PFSK-1 (cell line): ENCODE measurements at regions not wholly inside any gene's neighbourhood (a gene's known extent, or its start where the extent isn't known, plus 50 kb on each side); places are given as distances from the start of the nearest gene placed in this dataset.

Experiments used
- POLR2AphosphoS5 ChIP-seq: IDR thresholded peaks from 2 replicates; pipeline ENCODE4 v1.6.1; 2012; ENCODE audit warnings: low read depth, mild to moderate bottlenecking, control low read depth, low read length, moderate library complexity
- SIN3A ChIP-seq: IDR thresholded peaks from 2 replicates; pipeline ENCODE4 v1.6.1; 2012; ENCODE audit warnings: mild to moderate bottlenecking, low read length, moderate library complexity, borderline replicate concordance; ENCODE audit not compliant: insufficient read depth

GRCh38 chr11:80815752-80816453, 1375.1 kb upstream of the TENM4 start:
- no peak for TF ChIP-seq SIN3A
- TF ChIP-seq POLR2AphosphoS5, result no peak
